ENCODE measurements at regions not wholly inside any gene's neighbourhood (a gene's known extent, or its start where the extent isn't known, plus 50 kb on each side); places are given as distances from the start of the nearest gene placed in this dataset.
"Not testable (repeated sequence)": the region's sequence is repeated elsewhere in the genome, so short reads cannot be mapped to it uniquely, and the experiment has no call there.

- TF ChIP-seq, protein P1, sequence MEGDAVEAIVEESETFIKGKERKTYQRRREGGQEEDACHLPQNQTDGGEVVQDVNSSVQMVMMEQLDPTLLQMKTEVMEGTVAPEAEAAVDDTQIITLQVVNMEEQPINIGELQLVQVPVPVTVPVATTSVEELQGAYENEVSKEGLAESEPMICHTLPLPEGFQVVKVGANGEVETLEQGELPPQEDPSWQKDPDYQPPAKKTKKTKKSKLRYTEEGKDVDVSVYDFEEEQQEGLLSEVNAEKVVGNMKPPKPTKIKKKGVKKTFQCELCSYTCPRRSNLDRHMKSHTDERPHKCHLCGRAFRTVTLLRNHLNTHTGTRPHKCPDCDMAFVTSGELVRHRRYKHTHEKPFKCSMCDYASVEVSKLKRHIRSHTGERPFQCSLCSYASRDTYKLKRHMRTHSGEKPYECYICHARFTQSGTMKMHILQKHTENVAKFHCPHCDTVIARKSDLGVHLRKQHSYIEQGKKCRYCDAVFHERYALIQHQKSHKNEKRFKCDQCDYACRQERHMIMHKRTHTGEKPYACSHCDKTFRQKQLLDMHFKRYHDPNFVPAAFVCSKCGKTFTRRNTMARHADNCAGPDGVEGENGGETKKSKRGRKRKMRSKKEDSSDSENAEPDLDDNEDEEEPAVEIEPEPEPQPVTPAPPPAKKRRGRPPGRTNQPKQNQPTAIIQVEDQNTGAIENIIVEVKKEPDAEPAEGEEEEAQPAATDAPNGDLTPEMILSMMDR (IDR thresholded peaks at IDR 0.05) = not testable (repeated sequence)
- TF ChIP-seq POLR2A (IDR thresholded peaks at IDR 0.05) = not testable (repeated sequence)
Observed at GRCh38 chrY:7649866-7650265, 738.3 kb upstream of the AMELY start.
